ENCODE measurements at regions not wholly inside any gene's neighbourhood (a gene's known extent, or its start where the extent isn't known, plus 50 kb on each side); places are given as distances from the start of the nearest gene placed in this dataset.

- TF ChIP-seq CTCF (IDR thresholded peaks at IDR 0.05) = no peak
- TF ChIP-seq POLR2AphosphoS5 (IDR thresholded peaks at IDR 0.05) = no peak
- TF ChIP-seq POLR2A (IDR thresholded peaks at IDR 0.05) = no peak
Observed at GRCh38 chr9:110030632-110031031, 177.3 kb downstream of the C9orf152 start.
